DND-41 (cell line): ENCODE measurements at regions not wholly inside any gene's neighbourhood (a gene's known extent, or its start where the extent isn't known, plus 50 kb on each side); places are given as distances from the start of the nearest gene placed in this dataset.

ENCODE experiments used
- ATAC-seq: fragments of 200-7000 bp; cut with Tn5 transposase; 3 replicates; pipeline ENCODE4 v1.9.1; 2021; ENCODE audit warnings: low read depth; ENCODE audit not compliant: insufficient read depth
- DNase-seq: peaks from one replicate; pipeline ENCODE4 v3.0.0-alpha.2; 2020
- H2AFZ ChIP-seq: 2 replicates; pipeline ENCODE4 v1.6.0; 2012; ENCODE audit warnings: low read depth, low read length
- H3K27ac ChIP-seq: 2 replicates; pipeline ENCODE4 v1.5.1; 2012; ENCODE audit warnings: low read length, inconsistent platforms
- H3K27me3 ChIP-seq: fragments of 200-600 bp; sonication (generic); 2 replicates; pipeline ENCODE4 v1.6.0; 2012; ENCODE audit warnings: low read length, mild to moderate bottlenecking, inconsistent platforms; ENCODE audit not compliant: insufficient read depth, poor library complexity
- H3K36me3 ChIP-seq: 2 replicates; pipeline ENCODE4 v1.5.1; 2012; ENCODE audit warnings: low read length, inconsistent platforms; ENCODE audit not compliant: insufficient read depth
- H3K4me1 ChIP-seq: 2 replicates; pipeline ENCODE4 v1.5.1; 2012; ENCODE audit warnings: mild to moderate bottlenecking, low read length; ENCODE audit not compliant: insufficient read depth
- H3K4me2 ChIP-seq: 2 replicates; pipeline ENCODE4 v1.6.0; 2012; ENCODE audit warnings: mild to moderate bottlenecking, moderate library complexity, low read length, inconsistent platforms; ENCODE audit not compliant: insufficient read depth
- H3K4me3 ChIP-seq, 2 experiments: fragments of 200-600 bp in 1 of 2; shearing (Covaris generic) in 1 of 2; 2 replicates each; pipeline ENCODE4 v1.5.1; 2012 to 2016; ENCODE audit warnings: inconsistent platforms in 2 of 2, low read length in 2 of 2, mild to moderate bottlenecking in 2 of 2, low read depth in 1 of 2, moderate library complexity in 1 of 2
- H3K79me2 ChIP-seq: 2 replicates; pipeline ENCODE4 v1.6.0; 2012; ENCODE audit warnings: low read length, inconsistent platforms; ENCODE audit not compliant: insufficient read depth
- H3K9ac ChIP-seq: 2 replicates; pipeline ENCODE4 v1.6.0; 2012; ENCODE audit warnings: low read depth, mild to moderate bottlenecking, inconsistent platforms, low read length, moderate library complexity
- H3K9me3 ChIP-seq: 2 replicates; pipeline ENCODE4 v1.5.1; 2012; ENCODE audit warnings: low read length, moderate library complexity, mild to moderate bottlenecking, inconsistent platforms; ENCODE audit not compliant: insufficient read depth, severe bottlenecking
- H4K20me1 ChIP-seq: 2 replicates; pipeline ENCODE4 v1.6.0; 2012; ENCODE audit warnings: low read length; ENCODE audit not compliant: insufficient read depth
- EZH2 ChIP-seq: IDR thresholded peaks from 3 replicates; pipeline ENCODE4 v1.6.1; 2012; ENCODE audit warnings: borderline replicate concordance, low read depth, mild to moderate bottlenecking, moderate library complexity, low read length, inconsistent platforms; ENCODE audit not compliant: severe bottlenecking
- TF ChIP-seq, protein P1 (sequence below): IDR thresholded peaks from 2 replicates; pipeline ENCODE4 v1.5.1; 2012; ENCODE audit warnings: borderline replicate concordance, low read length, moderate library complexity, mild to moderate bottlenecking; ENCODE audit not compliant: poor library complexity, severe bottlenecking; ENCODE audit errors: extremely low read depth

DNA sequence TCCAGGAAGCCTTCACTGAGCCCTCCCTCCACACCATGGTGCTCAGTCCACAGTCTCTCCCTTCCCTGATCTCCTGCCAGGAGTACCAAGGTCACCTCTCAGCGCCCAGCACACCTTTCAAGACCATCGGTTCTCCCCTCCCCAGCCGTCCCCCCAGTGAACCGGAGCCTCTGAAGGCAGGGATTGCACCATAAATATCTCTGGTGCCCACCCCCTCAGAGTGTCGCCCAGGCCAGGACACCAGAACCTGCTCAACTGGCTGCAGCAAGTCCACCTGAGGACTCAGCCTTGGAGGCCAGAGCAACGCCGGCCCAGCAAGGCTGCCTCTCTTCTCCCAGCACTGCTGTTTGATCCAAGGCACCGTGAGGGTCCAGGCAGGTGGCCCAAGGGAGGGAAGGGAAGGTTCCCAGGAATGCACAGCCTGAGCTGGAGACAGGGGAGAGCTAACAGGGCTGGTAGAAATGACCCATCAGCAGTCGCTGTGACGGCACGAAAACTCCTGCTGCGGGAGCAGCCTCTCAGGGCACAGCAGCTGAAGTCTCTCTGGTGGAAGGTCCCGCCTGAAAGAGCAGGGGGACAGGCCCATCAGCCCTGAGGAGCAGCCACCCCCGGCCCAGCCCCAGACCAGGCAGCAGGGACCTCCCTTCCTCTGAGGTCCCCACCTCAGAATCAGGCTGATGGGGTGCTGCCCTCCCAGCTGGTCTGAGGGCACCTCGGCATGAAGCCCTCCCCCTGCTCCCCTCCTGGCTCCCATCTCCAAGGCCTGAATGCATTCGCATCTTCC is 80.3 kb downstream of the BUD13 start:
- H3K79me2 ChIP-seq = no peaks in the 10 kb centered on the region
- DNase-seq (no peak), ATAC-seq (no peak)
- no peaks in the 10 kb centered on the region; the same call in 1 of the 2 replicates for H4K20me1 ChIP-seq
- H3K27me3 ChIP-seq = peaks cover 16% of the 10 kb centered on the region
- H3K9me3 ChIP-seq = no peaks in the 10 kb centered on the region
- no peaks in the 10 kb centered on the region for H3K36me3 ChIP-seq
- no peaks in the 10 kb centered on the region for H3K4me1 ChIP-seq
- no peak overlapping the region for H3K4me3 ChIP-seq
- H3K27ac ChIP-seq = no peak overlapping the region
- H2AFZ ChIP-seq = no peak overlapping the region
- TF ChIP-seq, protein P1, sequence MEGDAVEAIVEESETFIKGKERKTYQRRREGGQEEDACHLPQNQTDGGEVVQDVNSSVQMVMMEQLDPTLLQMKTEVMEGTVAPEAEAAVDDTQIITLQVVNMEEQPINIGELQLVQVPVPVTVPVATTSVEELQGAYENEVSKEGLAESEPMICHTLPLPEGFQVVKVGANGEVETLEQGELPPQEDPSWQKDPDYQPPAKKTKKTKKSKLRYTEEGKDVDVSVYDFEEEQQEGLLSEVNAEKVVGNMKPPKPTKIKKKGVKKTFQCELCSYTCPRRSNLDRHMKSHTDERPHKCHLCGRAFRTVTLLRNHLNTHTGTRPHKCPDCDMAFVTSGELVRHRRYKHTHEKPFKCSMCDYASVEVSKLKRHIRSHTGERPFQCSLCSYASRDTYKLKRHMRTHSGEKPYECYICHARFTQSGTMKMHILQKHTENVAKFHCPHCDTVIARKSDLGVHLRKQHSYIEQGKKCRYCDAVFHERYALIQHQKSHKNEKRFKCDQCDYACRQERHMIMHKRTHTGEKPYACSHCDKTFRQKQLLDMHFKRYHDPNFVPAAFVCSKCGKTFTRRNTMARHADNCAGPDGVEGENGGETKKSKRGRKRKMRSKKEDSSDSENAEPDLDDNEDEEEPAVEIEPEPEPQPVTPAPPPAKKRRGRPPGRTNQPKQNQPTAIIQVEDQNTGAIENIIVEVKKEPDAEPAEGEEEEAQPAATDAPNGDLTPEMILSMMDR = no peak
- TF ChIP-seq EZH2 = no peak
- H3K9ac ChIP-seq = no peak overlapping the region
- no peak overlapping the region for H3K4me2 ChIP-seq

- ATAC-seq (peak; percentile 89), DNase-seq (peak; percentile 57)
- Histone ChIP-seq H3K9ac (no peak overlapping the region), H3K4me1 (no peaks in the 10 kb centered on the region), H3K79me2 (no peaks in the 10 kb centered on the region), H3K4me3 (no peak overlapping the region), H3K9me3 (no peaks in the 10 kb centered on the region), H3K36me3 (no peaks in the 10 kb centered on the region), H4K20me1 (no peaks in the 10 kb centered on the region; the same call in 1 of the 2 replicates), H3K27me3 (peaks cover 16% of the 10 kb centered on the region), H3K4me2 (no peak overlapping the region), H3K27ac (no peak overlapping the region), H2AFZ (no peak overlapping the region)
- no peak for TF ChIP-seq EZH2
- TF ChIP-seq, protein P1 = peak; percentile 91
Measured at GRCh38 chr11:116691771-116692177, 81.0 kb downstream of the BUD13 start.

DNA sequence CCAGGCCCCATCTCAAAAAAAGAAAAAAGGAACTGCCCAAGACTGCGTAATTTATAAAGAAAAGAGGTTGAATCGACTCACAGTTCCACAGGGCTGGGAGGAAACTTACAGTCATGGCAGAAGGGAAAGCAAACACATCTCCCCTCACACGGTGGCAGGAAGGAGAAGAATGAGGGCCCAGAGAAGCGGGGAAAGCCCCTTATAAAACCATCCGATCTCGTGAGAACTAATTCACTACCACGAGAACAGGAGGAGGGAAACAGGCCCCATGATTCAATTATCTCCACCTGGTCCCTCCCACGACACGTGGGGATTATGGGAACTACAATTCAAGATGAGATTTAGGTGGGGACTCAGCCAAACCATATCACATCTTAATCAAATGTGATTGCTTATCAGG is 82.2 kb downstream of the BUD13 start:
- no peak for TF ChIP-seq EZH2
- TF ChIP-seq, protein P1 = no peak
- H3K27ac ChIP-seq = no peak overlapping the region
- no peak overlapping the region for H3K9ac ChIP-seq
- H2AFZ ChIP-seq = no peak overlapping the region
- H3K9me3 ChIP-seq = no peaks in the 10 kb centered on the region
- peaks cover 8% of the 10 kb centered on the region for H3K27me3 ChIP-seq
- ATAC-seq = no peak
- no peak for DNase-seq
- no peak overlapping the region for H3K4me2 ChIP-seq
- H3K79me2 ChIP-seq = no peaks in the 10 kb centered on the region
- H4K20me1 ChIP-seq = no peaks in the 10 kb centered on the region; the same call in 1 of the 2 replicates
- H3K4me1 ChIP-seq = no peaks in the 10 kb centered on the region
- H3K4me3 ChIP-seq = no peak overlapping the region
- H3K36me3 ChIP-seq = no peaks in the 10 kb centered on the region
